ENCODE measurements at regions not wholly inside any gene's neighbourhood (a gene's known extent, or its start where the extent isn't known, plus 50 kb on each side); places are given as distances from the start of the nearest gene placed in this dataset.

GRCh38 chr2:189268763-189269162 lies 89.2 kb upstream of the COL5A2 start:
- no peak for DNase-seq

GRCh38 chr2:189273734-189274133 lies 94.2 kb upstream of the COL5A2 start:
- DNase-seq = no peak

GRCh38 chr2:189274361-189274760 lies 94.8 kb upstream of the COL5A2 start:
- DNase-seq = no peak

- no peak for DNase-seq
Observed at GRCh38 chr2:189276277-189276676, 96.7 kb upstream of the COL5A2 start.

GRCh38 chr2:189281201-189281600 lies 101.6 kb upstream of the COL5A2 start:
- no peak for DNase-seq

- DNase-seq = no peak
Observed at GRCh38 chr2:189285349-189285748, 105.8 kb upstream of the COL5A2 start.

GRCh38 chr2:189285962-189286645 lies 106.5 kb upstream of the COL5A2 start:
- DNase-seq = no peak

- no peak for DNase-seq
Observed at GRCh38 chr2:189287363-189287762, 107.8 kb upstream of the COL5A2 start.

GRCh38 chr2:189287982-189288521 lies 108.5 kb upstream of the COL5A2 start:
- no peak for DNase-seq

- no peak for DNase-seq
Observed at GRCh38 chr2:189291460-189291859, 111.9 kb upstream of the COL5A2 start.

- no peak for DNase-seq
Observed at GRCh38 chr2:189293164-189293563, 113.6 kb upstream of the COL5A2 start.

- DNase-seq = no peak
Observed at GRCh38 chr2:189297446-189297845, 117.9 kb upstream of the COL5A2 start.

- no peak for DNase-seq
Observed at GRCh38 chr2:189298038-189298437, 118.5 kb upstream of the COL5A2 start.

GRCh38 chr2:189298481-189298880 lies 118.9 kb upstream of the COL5A2 start:
- no peak for DNase-seq

- DNase-seq = no peak
Observed at GRCh38 chr2:189299974-189300373, 120.4 kb upstream of the COL5A2 start.

- peak; percentile 29 to 33 for DNase-seq
Observed at GRCh38 chr2:189300916-189301315, 121.4 kb upstream of the COL5A2 start.

GRCh38 chr2:189302274-189302948 lies 122.8 kb upstream of the COL5A2 start:
- peak in 1 of 2 donors; percentile 6 for DNase-seq

GRCh38 chr2:189304360-189304759 lies 124.8 kb upstream of the COL5A2 start:
- peak; percentile 42 to 47 for DNase-seq

GRCh38 chr2:189305291-189305943 lies 125.9 kb upstream of the COL5A2 start:
- DNase-seq = no peak

GRCh38 chr2:189306525-189306924 lies 127.0 kb upstream of the COL5A2 start:
- DNase-seq = no peak

- no peak for DNase-seq
Observed at GRCh38 chr2:189308056-189308790, 128.7 kb upstream of the COL5A2 start.

GRCh38 chr2:189309331-189309730 lies 129.8 kb upstream of the COL5A2 start:
- no peak for DNase-seq

- DNase-seq = no peak
Observed at GRCh38 chr2:189312211-189312610, 129.1 kb upstream of the WDR75 start.

All from activated CD4-positive, alpha-beta T cell treated with anti-CD3 and anti-CD28 coated beads for 4 hours (primary cell).